Stimulated activated naive CD4-positive, alpha-beta T cell (primary cell): ENCODE measurements at regions not wholly inside any gene's neighbourhood (a gene's known extent, or its start where the extent isn't known, plus 50 kb on each side); places are given as distances from the start of the nearest gene placed in this dataset.
"Not testable (repeated sequence)": the region's sequence is repeated elsewhere in the genome, so short reads cannot be mapped to it uniquely, and the experiment has no call there.

Experiments used
- DNase-seq, 6 experiments: peaks; one replicate each; lab custom pipeline; 2025; lab: John Stamatoyannopoulos, UW

- no peak for DNase-seq
Observed at GRCh38 chr9:30534455-30534854, 1850.0 kb upstream of the ACO1 start.

- DNase-seq = no peak
Observed at GRCh38 chr9:30534896-30535295, 1849.5 kb upstream of the ACO1 start.

- no peak for DNase-seq
Observed at GRCh38 chr9:30536494-30536893, 1847.9 kb upstream of the ACO1 start.

GRCh38 chr9:30539696-30540095, 1844.7 kb upstream of the ACO1 start:
- not testable (repeated sequence) for DNase-seq

- no peak for DNase-seq
Observed at GRCh38 chr9:30574355-30575151, 1809.9 kb upstream of the ACO1 start.

GRCh38 chr9:30575218-30575617, 1809.2 kb upstream of the ACO1 start:
- DNase-seq = no peak

- no peak for DNase-seq
Observed at GRCh38 chr9:30575691-30576090, 1808.8 kb upstream of the ACO1 start.

GRCh38 chr9:30579810-30580209, 1804.6 kb upstream of the ACO1 start:
- no peak for DNase-seq

- DNase-seq = no peak
Observed at GRCh38 chr9:30582240-30582639, 1802.2 kb upstream of the ACO1 start.

- no peak for DNase-seq
Observed at GRCh38 chr9:30584559-30584958, 1799.9 kb upstream of the ACO1 start.

GRCh38 chr9:30591461-30591860, 1793.0 kb upstream of the ACO1 start:
- DNase-seq = no peak

GRCh38 chr9:30597608-30598007, 1786.8 kb upstream of the ACO1 start:
- DNase-seq = no peak

GRCh38 chr9:30605936-30606335, 1778.5 kb upstream of the ACO1 start:
- no peak for DNase-seq

GRCh38 chr9:30609713-30610112, 1774.7 kb upstream of the ACO1 start:
- DNase-seq = no peak

GRCh38 chr9:30616782-30617181, 1767.7 kb upstream of the ACO1 start:
- not testable (repeated sequence) for DNase-seq

GRCh38 chr9:30622561-30622960, 1761.9 kb upstream of the ACO1 start:
- no peak for DNase-seq

- DNase-seq = no peak
Observed at GRCh38 chr9:30628915-30629567, 1755.4 kb upstream of the ACO1 start.

GRCh38 chr9:30630459-30630858, 1754.0 kb upstream of the ACO1 start:
- DNase-seq = no peak

- DNase-seq = not testable (repeated sequence)
Observed at GRCh38 chr9:30646639-30647038, 1737.8 kb upstream of the ACO1 start.

- no peak for DNase-seq
Observed at GRCh38 chr9:30661925-30662324, 1722.5 kb upstream of the ACO1 start.

GRCh38 chr9:30670805-30671562, 1713.5 kb upstream of the ACO1 start:
- DNase-seq = no peak

- DNase-seq = no peak
Observed at GRCh38 chr9:30673132-30673531, 1711.3 kb upstream of the ACO1 start.

GRCh38 chr9:30676651-30677050, 1707.8 kb upstream of the ACO1 start:
- no peak for DNase-seq
